NCI-H2171 (cell line): ENCODE measurements at regions not wholly inside any gene's neighbourhood (a gene's known extent, or its start where the extent isn't known, plus 50 kb on each side); places are given as distances from the start of the nearest gene placed in this dataset.
A peak's percentile ranks its signal among the peaks of the same experiment; 100 is the strongest.
"Not testable (repeated sequence)": the region's sequence is repeated elsewhere in the genome, so short reads cannot be mapped to it uniquely, and the experiment has no call there.

ENCODE experiments used
- DNase-seq: peaks from one replicate; lab custom pipeline; 2025; lab: John Stamatoyannopoulos, UW

DNA sequence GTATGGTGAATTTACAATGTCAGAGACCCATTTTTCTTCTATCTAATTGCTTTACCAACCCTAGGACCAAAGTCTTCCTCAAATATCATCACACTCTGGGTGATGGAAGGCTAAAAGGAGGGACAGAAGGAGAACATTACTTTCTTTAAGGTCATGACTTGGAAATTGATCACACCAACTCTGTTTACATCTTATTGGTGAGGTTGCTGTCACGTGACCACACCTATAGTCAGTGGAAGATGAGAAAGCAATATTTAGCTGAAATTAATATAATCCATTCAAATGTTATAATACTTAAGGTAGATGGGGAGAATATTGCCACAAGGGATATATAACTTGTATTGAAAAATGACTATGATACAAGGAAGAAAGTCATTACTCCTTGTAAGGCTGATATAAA, 183.6 kb upstream of the SMIM30 start:
- no peak for DNase-seq

DNA sequence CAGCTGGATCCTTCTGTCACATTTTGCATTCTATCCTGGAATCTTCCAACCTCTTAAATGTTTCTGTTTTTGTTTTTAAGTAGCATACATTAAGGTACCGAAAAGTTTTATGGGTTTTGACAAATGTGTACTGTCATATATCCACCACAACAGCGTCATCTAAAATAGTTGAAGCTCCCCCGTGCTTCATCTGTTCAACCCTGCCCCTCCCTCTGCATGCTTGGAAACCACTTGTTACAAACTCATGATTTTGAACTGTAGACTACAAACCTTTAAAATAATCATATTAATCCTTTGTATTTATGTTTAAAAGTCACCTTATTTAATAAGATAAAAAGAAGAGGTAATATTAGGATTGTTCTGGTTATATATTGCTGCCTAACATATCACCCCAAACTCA, 182.8 kb upstream of the SMIM30 start:
- DNase-seq: no peak

DNA sequence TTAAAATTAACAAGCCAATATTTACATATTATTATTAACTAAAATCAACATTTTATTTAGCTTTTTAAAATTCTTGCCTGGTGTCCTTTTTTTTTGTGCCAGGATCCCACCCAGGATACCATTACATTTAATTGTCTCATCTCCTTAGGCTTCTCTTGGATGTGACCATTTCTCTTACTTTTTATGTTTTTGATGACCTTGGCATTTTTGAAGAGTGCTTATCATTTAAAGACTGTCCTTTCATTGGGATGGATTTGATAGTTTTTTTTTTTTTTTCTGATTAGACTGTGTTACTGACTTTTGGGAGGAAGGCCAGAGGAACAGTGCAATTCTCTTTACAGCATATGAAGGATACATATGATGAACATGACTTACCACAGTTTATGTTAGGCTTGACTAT, 181.4 kb upstream of the SMIM30 start:
- no peak for DNase-seq

DNA sequence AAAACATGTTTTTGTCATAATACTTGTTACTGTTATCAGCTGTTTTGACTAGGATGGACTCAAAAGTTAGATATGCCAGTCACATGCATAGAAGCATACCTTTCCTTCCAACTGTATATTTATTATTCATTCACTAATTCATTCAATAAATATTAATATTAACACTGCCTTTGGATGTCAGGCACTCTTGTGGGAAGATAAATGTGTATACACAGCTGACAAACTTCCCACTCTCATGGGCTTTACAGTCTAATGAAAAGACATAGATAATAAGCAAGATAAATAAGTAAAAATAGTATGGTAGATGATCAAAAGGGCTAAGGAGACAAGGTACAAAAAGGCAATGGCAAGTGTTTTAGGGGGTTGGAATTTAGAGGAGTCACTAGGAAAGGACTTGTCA, 180.1 kb upstream of the SMIM30 start:
- DNase-seq: no peak

DNA sequence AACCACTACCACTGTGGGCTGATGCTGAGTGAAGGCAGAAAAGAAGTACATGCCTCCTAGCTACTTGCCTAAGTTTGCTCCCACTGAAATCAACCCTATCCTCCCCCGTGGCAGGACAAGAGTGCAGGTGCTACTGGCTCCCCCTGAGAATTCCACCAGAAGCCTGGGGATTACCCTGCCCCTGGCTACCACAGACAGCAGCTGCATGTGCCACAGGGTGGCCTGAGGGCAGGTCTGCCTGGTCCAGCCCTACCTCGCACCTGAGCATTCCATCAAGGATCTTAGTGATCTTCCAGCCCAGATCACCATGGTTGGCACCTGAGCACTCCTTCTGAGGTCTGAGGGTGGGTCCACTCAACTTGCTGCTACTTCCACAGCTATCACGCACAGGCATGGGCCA, 176.4 kb upstream of the SMIM30 start:
- no peak for DNase-seq

DNA sequence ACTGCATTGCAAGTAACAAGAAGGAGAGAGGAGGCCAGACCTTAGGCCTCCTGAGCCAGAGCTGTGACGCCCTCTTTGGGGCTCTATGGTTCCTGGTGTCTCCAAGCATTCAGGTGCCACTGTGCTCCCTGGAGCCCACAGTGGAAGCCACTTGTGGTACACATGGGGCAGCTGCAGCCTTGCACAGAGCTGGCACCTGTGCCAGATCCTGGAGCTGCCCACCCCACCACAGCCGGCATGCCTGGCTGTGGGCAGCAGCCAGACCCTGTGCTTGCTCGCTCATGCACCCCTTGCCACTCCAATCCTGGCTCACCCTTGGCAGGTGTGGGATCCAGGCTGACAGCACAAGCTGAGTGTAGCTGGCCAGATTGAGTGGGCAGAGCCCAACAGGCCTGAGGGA, 173.8 kb upstream of the SMIM30 start:
- DNase-seq: no peak

DNA sequence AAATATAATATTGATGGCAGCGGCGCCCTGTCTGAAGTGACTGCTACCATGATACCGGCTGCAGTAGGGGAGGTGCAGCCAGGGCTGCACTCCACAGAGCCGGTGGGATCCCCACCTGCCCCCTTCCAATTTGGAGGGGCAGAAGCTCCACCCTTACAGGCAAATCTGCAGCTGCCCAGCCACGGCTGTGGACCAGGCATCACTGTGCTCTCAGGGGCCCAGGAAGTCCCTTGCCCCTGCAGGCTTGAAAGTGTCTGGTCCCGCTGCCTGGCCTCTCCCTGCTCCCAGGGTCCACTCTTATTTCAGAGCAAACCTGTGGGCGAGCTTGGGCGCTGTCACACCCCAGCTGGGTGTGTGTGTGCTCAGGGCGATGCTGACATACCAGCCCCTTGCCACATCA, 172.7 kb upstream of the SMIM30 start:
- DNase-seq: no peak

DNA sequence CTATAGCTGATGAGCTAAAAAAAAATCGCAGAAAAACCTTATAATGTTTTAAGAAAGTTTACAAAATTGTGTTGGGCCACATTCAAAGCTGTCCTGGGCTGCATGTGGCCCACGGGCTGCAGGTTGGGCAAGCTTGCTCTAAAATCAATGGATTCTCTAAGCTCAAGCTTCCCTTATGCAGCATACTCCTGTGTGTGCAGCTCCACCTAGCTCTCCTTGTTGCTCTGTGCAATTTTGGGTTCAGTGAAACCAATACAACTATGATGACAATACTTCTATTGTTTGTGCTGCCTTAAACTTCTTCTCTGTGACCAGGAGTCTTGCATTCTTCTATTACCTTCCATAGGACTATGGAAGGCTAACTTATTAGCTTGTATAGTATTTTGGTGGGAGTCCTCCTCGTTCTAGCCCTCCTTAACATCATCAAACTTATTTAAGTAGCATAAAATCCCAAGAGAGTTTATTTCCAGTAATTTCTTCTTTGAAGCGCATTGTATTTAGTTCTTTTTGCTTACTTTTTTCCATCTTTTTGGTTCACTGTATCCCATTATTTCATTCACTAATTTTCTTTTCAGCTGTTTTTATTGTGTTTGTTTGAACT, 170.9 kb upstream of the SMIM30 start:
- DNase-seq: peak; percentile 2

DNA sequence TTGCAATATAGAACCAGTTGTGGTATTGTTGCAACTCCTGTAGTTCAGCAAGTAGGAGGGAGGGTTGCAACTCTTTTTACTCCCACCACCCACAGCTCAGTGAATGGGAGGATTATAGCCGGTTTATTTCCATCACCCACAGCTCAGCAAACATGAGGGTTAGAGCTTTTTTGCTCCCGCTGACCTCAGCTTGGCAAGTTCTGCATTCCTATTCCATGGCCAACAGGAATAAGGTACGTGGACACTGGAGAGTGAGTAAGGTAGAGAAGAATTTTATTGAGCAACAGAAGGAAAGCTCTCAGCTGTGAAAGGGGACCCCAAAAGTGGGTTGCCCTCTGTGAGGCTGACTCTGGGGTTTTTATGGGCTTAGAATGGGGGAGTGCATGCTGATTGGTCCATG, 167.1 kb upstream of the SMIM30 start:
- no peak for DNase-seq

DNA sequence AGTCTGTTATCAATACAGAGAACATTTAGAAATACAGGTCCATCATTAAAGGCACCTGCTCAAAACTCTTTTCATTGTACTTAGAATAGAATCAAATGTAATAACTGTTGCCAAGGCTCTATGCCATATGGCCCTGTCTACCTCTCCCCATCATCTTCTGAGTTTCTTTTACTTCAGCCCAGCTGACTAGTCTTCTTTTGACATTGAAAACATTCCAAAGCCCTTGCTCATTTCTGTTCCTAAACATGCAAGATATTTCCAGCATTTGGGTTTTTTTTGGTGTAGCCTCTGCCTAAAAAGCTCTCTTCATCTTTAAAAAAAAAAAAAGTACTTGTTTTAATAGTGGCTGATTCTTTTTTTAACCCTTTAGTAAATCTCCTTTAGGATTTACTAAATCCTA, 165.5 kb upstream of the SMIM30 start:
- no peak for DNase-seq

DNA sequence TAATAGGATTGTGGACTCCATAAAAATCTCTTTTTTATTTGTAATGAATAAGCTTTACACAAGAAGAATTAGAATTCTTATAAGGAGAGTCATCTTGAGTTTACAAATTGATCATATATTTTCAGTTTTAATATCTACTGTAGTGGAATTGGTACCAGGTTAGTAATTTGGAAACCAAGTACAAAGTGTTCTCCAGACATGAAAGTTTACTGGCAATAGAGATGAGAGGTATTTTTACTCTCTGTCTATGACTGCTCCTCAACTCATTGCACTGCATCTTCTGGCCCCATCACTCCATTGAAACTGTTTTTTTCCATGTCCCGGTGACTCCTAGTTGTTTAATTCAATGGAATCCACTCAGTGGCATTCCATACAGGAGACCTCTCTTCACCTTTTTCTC, 164.5 kb upstream of the SMIM30 start:
- DNase-seq: no peak

DNA sequence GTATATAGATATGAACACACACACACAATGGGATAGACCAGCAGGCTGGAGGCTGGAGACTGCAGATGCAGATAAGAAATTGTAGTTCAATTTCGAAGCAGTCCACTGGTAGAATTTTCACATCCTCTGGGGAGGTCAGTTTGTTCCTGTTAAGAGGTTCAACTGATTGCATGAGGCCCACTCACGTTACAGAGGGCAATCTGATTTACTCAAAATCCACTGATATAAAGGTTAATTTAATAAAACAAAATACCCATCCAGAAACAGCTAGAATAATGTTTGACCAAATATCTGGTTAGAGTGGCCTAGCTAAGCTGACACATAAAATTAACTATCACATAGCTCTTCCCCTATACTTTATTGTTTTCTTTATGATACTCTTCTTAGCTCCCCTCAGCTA, 162.9 kb upstream of the SMIM30 start:
- no peak for DNase-seq

DNA sequence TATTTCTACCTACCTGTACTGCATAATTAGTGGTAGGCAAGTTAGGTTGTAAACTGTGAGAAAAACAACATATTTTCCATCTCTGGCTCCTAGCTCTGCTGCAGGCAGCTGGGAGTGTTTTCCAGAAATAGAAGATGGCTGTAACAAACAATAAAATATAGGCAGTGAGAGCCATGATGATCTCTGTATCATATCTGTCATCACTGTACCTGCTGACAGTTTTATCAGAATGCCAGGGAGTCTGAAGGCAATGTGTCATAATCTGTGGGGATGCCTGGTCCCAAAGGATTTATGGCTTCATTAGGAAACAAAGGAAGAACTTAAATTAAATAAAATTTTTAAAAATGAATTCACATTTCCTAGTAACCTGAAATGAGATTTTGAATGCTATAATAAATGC, 160.9 kb upstream of the SMIM30 start:
- no peak for DNase-seq

DNA sequence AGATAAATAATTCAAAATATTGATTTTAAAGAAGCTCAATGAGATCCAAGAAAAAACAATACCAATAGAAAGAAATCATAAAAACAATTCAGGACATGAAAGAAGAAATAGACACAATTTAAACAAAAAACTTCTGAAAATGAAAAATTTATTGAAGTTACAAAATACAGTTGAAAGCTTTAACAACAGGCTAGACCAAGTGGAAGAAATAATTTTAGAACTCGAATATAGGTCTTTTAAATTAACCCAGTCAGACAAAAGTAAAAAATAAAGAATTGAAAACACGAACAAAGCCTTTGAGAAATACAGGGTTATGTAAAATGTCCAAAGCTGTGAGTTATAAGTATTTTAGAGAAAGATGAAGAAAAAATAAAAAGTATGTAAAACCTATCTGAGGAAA, 152.4 kb upstream of the SMIM30 start:
- DNase-seq: no peak

DNA sequence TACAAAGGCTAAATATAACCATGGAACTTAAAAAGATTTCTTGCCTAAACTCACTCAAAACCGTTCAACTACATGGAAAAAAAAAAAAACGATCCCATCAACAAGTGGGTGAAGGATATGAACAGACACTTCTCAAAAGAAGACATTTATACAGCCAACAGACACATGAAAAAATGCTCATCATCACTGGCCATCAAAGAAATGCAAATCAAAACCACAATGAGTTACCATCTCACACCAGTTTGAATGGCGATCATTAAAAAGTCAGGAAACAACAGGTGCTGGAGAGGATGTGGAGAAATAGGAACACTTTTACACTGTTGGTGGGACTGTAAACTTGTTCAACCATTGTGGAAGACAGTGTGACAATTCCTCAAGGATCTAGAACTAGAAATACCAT, 151.2 kb upstream of the SMIM30 start:
- not testable (repeated sequence) for DNase-seq

DNA sequence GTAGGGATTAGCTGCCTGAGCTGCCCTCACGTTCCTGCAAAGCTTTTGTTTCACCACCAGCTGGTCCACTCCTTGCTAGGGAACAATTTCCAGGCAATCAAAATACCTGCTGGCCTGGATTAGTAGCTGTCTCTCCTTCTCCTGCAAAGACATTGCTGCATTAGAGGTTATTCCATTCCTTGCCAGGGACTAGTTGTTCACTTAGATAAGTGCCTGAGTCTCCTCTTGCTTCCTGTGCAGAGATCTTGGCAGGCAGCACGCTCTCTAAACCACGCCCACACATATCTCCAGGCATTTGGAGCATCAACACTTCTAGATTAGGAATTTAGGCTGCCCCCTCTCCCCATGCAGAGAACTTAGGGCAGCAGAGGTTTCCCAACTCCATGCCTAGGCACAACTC, 150.4 kb upstream of the SMIM30 start:
- DNase-seq: no peak

DNA sequence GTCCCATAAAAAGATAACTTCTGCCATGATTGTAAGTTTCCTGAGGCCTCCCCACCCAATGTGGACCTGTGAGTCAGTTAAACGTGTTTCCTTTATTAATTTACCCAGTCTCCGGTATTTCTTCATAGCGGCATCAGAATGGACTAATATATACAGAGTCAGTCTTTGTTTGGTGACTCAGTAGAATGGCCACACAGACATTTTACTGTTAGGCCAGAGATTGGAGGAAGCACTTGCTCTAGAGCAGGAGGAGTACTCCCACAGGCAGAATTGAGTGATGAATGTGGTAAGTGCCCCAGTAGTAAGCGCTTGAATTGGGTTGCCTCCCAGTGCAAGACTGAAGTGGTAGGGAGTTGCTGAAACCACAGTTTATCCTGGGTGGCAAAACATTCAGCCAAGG, 149.5 kb upstream of the SMIM30 start:
- no peak for DNase-seq

DNA sequence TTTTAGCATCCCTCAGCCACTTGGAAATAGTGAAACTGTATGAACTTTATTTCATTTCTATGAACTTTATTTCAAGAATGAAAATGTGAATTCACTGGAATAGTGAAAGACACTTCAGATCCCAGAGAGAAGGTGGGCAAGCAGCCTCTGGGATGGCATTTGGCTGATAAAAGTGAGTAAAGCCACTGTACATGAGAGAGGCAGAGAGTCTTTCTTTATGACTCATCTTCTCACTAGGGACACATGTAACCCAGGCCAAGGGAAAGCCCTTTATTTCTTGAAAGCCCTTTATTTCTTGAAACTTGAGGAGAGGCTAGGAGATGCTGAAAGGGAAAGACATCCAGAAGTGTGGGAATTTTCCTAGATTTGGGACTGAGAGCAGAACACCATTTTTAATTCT, 148.9 kb upstream of the SMIM30 start:
- no peak for DNase-seq

DNA sequence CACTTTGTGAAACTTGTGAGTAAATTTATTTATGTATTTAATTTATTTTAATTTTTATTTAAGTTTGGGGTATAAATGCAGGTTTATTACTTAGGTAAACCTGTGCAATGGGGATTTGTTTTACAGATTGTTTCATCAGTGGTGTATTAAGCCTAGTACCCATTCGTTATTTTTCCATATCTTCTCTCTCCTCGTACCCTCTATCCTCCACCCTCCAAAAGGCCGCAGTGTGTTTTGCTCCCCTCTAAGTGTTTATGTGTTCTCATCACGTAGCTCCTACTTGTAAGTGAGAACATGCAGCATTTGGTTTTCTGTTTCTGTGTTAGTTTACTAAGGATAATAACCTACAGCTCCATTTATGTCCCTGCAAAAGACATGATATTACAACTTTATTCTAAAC, 145.4 kb upstream of the SMIM30 start:
- DNase-seq: no peak

DNA sequence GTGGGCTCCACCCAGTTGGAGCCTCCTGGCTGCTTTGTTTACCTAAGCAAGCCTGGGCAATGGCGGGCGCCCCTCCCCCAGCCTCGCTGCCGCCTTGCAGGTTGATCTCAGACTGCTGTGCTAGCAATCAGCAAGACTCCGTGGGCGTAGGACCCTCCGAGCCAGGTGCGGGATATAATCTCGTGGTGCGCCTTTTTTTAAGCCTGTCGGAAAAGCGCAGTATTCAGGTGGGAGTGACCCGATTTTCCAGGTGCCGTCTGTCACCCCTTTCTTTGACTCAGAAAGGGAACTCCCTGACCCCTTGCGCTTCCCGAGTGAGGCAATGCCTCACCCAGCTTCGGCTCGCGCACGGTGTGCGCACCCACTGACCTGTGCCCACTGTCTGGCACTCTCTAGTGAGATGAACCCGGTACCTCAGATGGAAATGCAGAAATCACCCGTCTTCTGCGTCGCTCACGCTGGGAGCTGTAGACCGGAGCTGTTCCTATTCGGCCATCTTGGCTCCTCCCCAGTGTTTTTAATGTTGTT, 144.9 kb upstream of the SMIM30 start:
- not testable (repeated sequence) for DNase-seq

DNA sequence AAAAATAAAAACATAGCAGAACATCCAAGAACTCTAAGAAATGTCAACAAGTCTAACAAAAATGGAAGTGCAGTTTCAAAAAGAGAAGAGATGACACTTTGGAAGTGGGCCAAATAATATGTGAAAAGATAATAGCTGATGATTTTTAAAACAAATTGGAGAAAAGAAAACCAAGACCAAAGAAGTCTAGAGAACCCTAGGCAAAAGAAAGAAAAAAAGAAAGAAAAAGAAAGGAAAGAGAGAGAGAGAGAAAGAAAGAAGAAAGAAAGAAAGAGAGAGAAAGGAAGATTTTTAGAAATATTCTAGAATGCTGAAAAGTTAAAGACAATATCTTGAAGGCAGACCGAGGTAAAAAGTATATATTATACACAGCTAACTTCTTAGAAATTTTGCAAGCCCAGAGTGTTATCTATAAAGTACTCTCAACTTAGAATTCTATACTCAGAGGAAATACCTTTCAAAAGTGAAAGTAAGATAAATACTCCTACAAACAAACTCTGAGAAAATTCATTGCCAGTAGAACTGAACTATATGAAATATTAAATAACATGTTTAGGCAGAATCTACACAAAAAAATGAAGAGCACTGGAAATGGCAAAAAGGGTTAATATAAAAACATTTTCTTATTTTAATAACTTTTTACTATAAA, 138.7 kb upstream of the SMIM30 start:
- no peak for DNase-seq

DNA sequence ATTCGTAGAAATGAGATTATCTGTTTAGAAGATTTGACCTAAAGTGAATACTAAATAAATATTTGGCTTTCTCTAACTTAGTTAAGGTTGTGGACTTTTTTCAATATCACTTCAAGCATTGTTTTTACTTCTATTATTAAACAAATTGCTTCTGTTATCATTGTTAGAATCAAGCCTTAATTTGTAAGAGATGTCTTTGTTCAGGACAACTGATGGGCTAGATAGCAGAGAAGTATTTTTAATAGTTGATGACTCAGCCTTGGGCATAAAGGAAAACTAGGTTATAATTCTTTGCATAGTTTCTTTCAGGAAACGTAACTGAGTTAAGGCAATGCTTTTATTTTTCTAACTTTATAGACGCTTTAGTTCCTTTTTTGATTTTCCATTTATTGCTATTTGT, 128.8 kb upstream of the SMIM30 start:
- no peak for DNase-seq

DNA sequence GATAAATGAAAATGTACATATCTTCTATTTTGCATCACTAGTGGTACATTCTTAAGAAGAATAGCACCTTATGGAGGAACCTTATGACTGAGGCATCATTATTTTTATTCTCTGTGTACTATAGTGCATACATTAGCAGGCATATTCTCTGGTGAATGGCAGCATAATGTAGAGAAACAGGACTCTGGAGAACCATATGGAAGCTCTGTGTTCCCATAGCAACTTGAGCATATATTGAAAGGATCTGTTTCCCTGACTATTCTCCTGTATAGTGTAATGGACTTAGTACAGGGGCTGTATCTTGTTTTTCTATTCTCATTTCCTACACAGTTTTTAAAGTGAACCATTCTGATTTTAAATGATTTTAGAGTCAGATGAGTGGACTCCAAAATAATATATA, 128.4 kb upstream of the SMIM30 start:
- no peak for DNase-seq

DNA sequence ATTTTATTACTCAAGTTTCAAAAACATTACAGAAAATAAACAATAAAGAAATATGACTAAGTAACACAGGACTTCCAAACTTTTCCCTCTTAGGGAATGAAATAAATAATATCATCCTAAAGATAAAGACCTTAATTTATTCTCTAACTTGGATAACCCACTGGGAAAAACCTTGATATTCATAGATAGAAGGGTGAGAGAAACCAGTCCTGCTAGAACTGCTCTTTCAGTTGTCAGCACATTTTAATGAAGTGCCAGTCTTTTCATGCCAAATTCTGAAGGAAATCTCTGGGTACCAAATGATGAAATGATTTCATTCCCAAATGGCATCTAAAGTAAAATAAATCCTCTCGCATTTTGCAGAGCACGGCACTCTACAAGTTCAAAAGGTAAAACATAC, 114.5 kb upstream of the SMIM30 start:
- DNase-seq: no peak
